IMR-90 (cell line): ENCODE measurements at regions not wholly inside any gene's neighbourhood (a gene's known extent, or its start where the extent isn't known, plus 50 kb on each side); places are given as distances from the start of the nearest gene placed in this dataset.

Source experiments
- ATAC-seq: fragments of 200-7000 bp; cut with Tn5 transposase; 2 replicates; pipeline ENCODE4 v1.9.1; 2020; ENCODE audit warnings: low read depth, mild to moderate bottlenecking, moderate library complexity
- BruUV-seq: library from RNA; stranded (reverse); fragments of 400-500 nt; replicated peaks from 2 replicates; lab custom pipeline; 2021; lab: Mats Ljungman, UMichigan
- CTCF ChIA-PET: fragments of 300-600 bp; formaldehyde crosslinking; extraction: SDS; loops from one replicate; lab custom pipeline; 2021; ENCODE audit warnings: antibody characterized with exemption; lab: Yijun Ruan, JAX
- POLR2A ChIA-PET: fragments of 300-600 bp; sonication (Branson Sonifier 250); formaldehyde crosslinking; loops from one replicate; lab custom pipeline; 2022; ENCODE audit warnings: antibody characterized with exemption; ENCODE audit not compliant: unreplicated experiment; lab: Charles Lee
- DNase-seq: peaks from one replicate; pipeline ENCODE4 v3.0.0; 2013
- H2AFZ ChIP-seq: replicated peaks from 2 replicates; pipeline ENCODE3; 2013; ENCODE audit warnings: low read length, mild to moderate bottlenecking; ENCODE audit not compliant: poor library complexity
- H2AK5ac ChIP-seq: 2 replicates; pipeline ENCODE4 v1.6.1; 2013; ENCODE audit warnings: low read depth, low read length, inconsistent platforms
- H2AK9ac ChIP-seq: replicated peaks from 2 replicates; pipeline ENCODE3; 2013; ENCODE audit warnings: mild to moderate bottlenecking, low read depth, low read length, moderate library complexity; ENCODE audit not compliant: poor library complexity
- H2BK120ac ChIP-seq: 2 replicates; pipeline ENCODE4 v1.6.1; 2013; ENCODE audit warnings: low read depth, low read length, inconsistent platforms
- H2BK15ac ChIP-seq: 3 replicates; pipeline ENCODE4 v1.6.1; 2013; ENCODE audit warnings: low read depth, low read length, inconsistent platforms
- H2BK20ac ChIP-seq: 2 replicates; pipeline ENCODE4 v1.6.1; 2013; ENCODE audit warnings: low read depth, mild to moderate bottlenecking, inconsistent platforms, low read length, moderate library complexity
- H2BK5ac ChIP-seq: 2 replicates; pipeline ENCODE4 v1.6.1; 2013; ENCODE audit warnings: mild to moderate bottlenecking, low read depth, low read length, inconsistent platforms; ENCODE audit not compliant: poor library complexity, severe bottlenecking
- H3K14ac ChIP-seq: replicated peaks from 2 replicates; pipeline ENCODE4 v1.6.1; 2013; ENCODE audit warnings: low read depth, low read length, inconsistent platforms
- H3K18ac ChIP-seq: 2 replicates; pipeline ENCODE4 v1.6.1; 2013; ENCODE audit warnings: low read depth, low read length, control low read depth
- H3K23ac ChIP-seq: 2 replicates; pipeline ENCODE4 v1.6.1; 2013; ENCODE audit warnings: low read depth, low read length, inconsistent platforms
- H3K27ac ChIP-seq: 2 replicates; pipeline ENCODE4 v1.5.1; 2013; ENCODE audit warnings: mild to moderate bottlenecking, control low read depth, low read length; ENCODE audit not compliant: insufficient read depth
- H3K27me3 ChIP-seq: 2 replicates; pipeline ENCODE4 v1.6.1; 2013; ENCODE audit warnings: low read length; ENCODE audit not compliant: control insufficient read depth, insufficient read depth
- H3K36me3 ChIP-seq: 2 replicates; pipeline ENCODE4 v1.6.1; 2013; ENCODE audit warnings: low read length, mixed read lengths; ENCODE audit not compliant: control insufficient read depth, insufficient read depth
- H3K4ac ChIP-seq: 2 replicates; pipeline ENCODE4 v1.6.1; 2013; ENCODE audit warnings: low read depth, low read length, inconsistent platforms
- H3K4me1 ChIP-seq: 2 replicates; pipeline ENCODE4 v1.6.1; 2013; ENCODE audit warnings: low read length, mixed read lengths; ENCODE audit not compliant: control insufficient read depth, insufficient read depth
- H3K4me2 ChIP-seq: 2 replicates; pipeline ENCODE4 v1.6.1; 2013; ENCODE audit warnings: low read depth, mild to moderate bottlenecking, control low read depth, low read length, moderate library complexity
- H3K4me3 ChIP-seq: 2 replicates; pipeline ENCODE4 v1.5.1; 2013; ENCODE audit warnings: low read depth, mild to moderate bottlenecking, control low read depth, low read length, moderate library complexity; ENCODE audit not compliant: insufficient read depth
- H3K56ac ChIP-seq: 2 replicates; pipeline ENCODE4 v1.6.1; 2013; ENCODE audit warnings: low read length, inconsistent platforms; ENCODE audit not compliant: insufficient read depth; ENCODE audit errors: extremely low read depth
- H3K79me1 ChIP-seq, 2 experiments: 2 replicates each; pipeline ENCODE4 v1.6.1; 2013; ENCODE audit warnings: low read length in 2 of 2, inconsistent platforms in 1 of 2, low read depth in 1 of 2
- H3K9ac ChIP-seq: 2 replicates; pipeline ENCODE4 v1.6.1; 2013; ENCODE audit warnings: low read depth, low read length, control low read depth
- H3K9me1 ChIP-seq: 2 replicates; pipeline ENCODE4 v1.6.1; 2013; ENCODE audit warnings: low read length, inconsistent platforms; ENCODE audit not compliant: insufficient read depth
- H3K9me3 ChIP-seq: 2 replicates; pipeline ENCODE4 v1.6.1; 2013; ENCODE audit warnings: low read length; ENCODE audit not compliant: control insufficient read depth, insufficient read depth
- H4K20me1 ChIP-seq: 2 replicates; pipeline ENCODE4 v1.6.1; 2013; ENCODE audit warnings: low read length, inconsistent platforms; ENCODE audit not compliant: insufficient read depth
- H4K5ac ChIP-seq: 2 replicates; pipeline ENCODE4 v1.6.1; 2013; ENCODE audit warnings: mild to moderate bottlenecking, low read depth, low read length, control low read depth
- H4K8ac ChIP-seq, 2 experiments: 2 replicates each; pipeline ENCODE4 v1.6.1; 2013; ENCODE audit warnings: low read depth in 2 of 2, low read length in 2 of 2, control low read depth in 1 of 2, inconsistent platforms in 1 of 2
- H4K91ac ChIP-seq: 2 replicates; pipeline ENCODE4 v1.6.1; 2013; ENCODE audit warnings: low read depth, low read length, inconsistent platforms; ENCODE audit not compliant: insufficient read depth
- BHLHE40 ChIP-seq: fragments of 150-350 bp; IDR thresholded peaks from 2 replicates; pipeline ENCODE4 v1.6.1; 2016; ENCODE audit warnings: mild to moderate bottlenecking, low read depth, low read length
- CEBPB ChIP-seq: IDR thresholded peaks from 2 replicates; pipeline ENCODE4 v1.6.1; 2012; ENCODE audit warnings: low read depth, low read length, improper control_type of control experiment
- CHD1 ChIP-seq: IDR thresholded peaks from 2 replicates; pipeline ENCODE4 v1.6.1; 2012; ENCODE audit warnings: low read depth, low read length, improper control_type of control experiment
- FOS ChIP-seq: fragments of 150-350 bp; IDR thresholded peaks from 2 replicates; pipeline ENCODE4 v1.6.1; 2016; ENCODE audit warnings: low read depth, low read length
- MAFK ChIP-seq: IDR thresholded peaks from 2 replicates; pipeline ENCODE4 v1.6.1; 2012; ENCODE audit warnings: low read depth, low read length, improper control_type of control experiment
- MAZ ChIP-seq: IDR thresholded peaks from 2 replicates; pipeline ENCODE4 v1.6.1; 2012; ENCODE audit warnings: low read depth, mild to moderate bottlenecking, low read length, improper control_type of control experiment, moderate library complexity, borderline replicate concordance
- MXI1 ChIP-seq: IDR thresholded peaks from 2 replicates; pipeline ENCODE4 v1.6.1; 2012; ENCODE audit warnings: low read depth, mild to moderate bottlenecking, low read length, moderate library complexity, borderline replicate concordance
- NFE2L2 ChIP-seq: fragments of 150-350 bp; IDR thresholded peaks from 2 replicates; pipeline ENCODE4 v1.6.1; 2016; ENCODE audit warnings: low read depth, mild to moderate bottlenecking, low read length
- POLR2A ChIP-seq: IDR thresholded peaks from 2 replicates; pipeline ENCODE4 v1.6.1; 2012; ENCODE audit warnings: mild to moderate bottlenecking, low read depth, low read length
- RAD21 ChIP-seq: IDR thresholded peaks from 2 replicates; pipeline ENCODE4 v1.6.1; 2012; ENCODE audit warnings: low read length, improper control_type of control experiment
- RCOR1 ChIP-seq: IDR thresholded peaks from 2 replicates; pipeline ENCODE4 v1.6.1; 2012; ENCODE audit warnings: mild to moderate bottlenecking, low read length, improper control_type of control experiment; ENCODE audit not compliant: insufficient replicate concordance
- RFX5 ChIP-seq: IDR thresholded peaks from 2 replicates; pipeline ENCODE4 v1.8.0; 2012; ENCODE audit warnings: low read depth, mild to moderate bottlenecking, low read length, moderate library complexity
- SMC3 ChIP-seq: fragments of 150-350 bp; IDR thresholded peaks from 2 replicates; pipeline ENCODE4 v1.6.1; 2016; ENCODE audit warnings: low read depth, mild to moderate bottlenecking, antibody characterized with exemption, low read length, moderate library complexity
- WGBS, 2 experiments: methylation state at CpG; one replicate each; pipeline versions ENCODE4 v1.1.5 to v1.1.7; 2013; ENCODE audit warnings: missing lambda C conversion rate in 2 of 2; ENCODE audit not compliant: insufficient read length in 1 of 2; ENCODE audit errors: extremely low coverage in 2 of 2; 5-methylcytosine and 5-hydroxymethylcytosine counted together
- dilution Hi-C: fragments of 300-500 bp; cut with HindIII; formaldehyde crosslinking; loops from one replicate; pipeline ENCODE4 v1.14.3; 2018; ENCODE audit warnings: low sequenced_read_pairs; ENCODE audit not compliant: unreplicated experiment
- in situ Hi-C: fragments of 300-500 bp; cut with MboI; formaldehyde crosslinking; loops from 3 replicates; pipeline ENCODE4 v1.14.3; 2019; ENCODE audit warnings: low sequenced_read_pairs, inconsistent platforms, mixed read lengths
- intact Hi-C: fragments of 100-400 bp; cut with micrococcal nuclease; formaldehyde crosslinking; loops from 2 replicates; pipeline ENCODE4 v1.10.0; 2022
- TF ChIP-seq, protein P1 (sequence below): fragments of 150-350 bp; IDR thresholded peaks from 2 replicates; pipeline ENCODE4 v1.6.1; 2016; ENCODE audit warnings: low read depth, mild to moderate bottlenecking, low read length, moderate library complexity, borderline replicate concordance
- TF ChIP-seq, protein P2 (sequence below): conservative IDR thresholded peaks from 2 replicates; pipeline ENCODE4 v1.5.1; 2012; ENCODE audit warnings: mild to moderate bottlenecking, low read depth, low read length, improper control_type of control experiment
- TF ChIP-seq, protein P3 (sequence below): fragments of 150-350 bp; IDR thresholded peaks from 2 replicates; pipeline ENCODE4 v1.6.1; 2017; ENCODE audit warnings: mild to moderate bottlenecking, antibody characterized with exemption, low read length, low read depth

DNA sequence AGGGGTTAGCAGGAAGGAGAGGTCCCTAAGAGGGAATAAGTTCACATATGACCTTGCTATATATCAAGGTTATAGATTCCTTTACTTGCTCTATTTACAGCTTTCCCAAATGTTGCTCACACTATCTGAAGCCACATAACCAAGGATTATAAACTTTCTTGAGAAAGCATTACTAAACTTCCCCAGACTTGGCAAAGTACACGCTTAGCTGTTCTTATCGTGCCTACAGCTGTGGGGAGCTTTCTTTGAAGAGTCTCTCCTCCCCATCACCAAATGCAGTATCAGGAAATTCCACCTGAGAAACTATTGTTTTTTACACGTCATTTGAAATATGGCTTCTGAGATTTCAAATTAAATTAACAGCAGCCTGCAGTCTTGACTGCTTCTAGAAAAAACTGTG is 284.5 kb downstream of the CHL1 start:
- Histone ChIP-seq H3K27ac (no peak overlapping the region), H4K8ac (no peak overlapping the region), H2BK120ac (no peak overlapping the region), H3K56ac (no peak overlapping the region), H3K4ac (no peak overlapping the region), H4K91ac (no peak overlapping the region), H2BK5ac (no peak overlapping the region), H3K36me3 (no peaks in the 10 kb centered on the region), H3K4me2 (no peak overlapping the region), H3K9me1 (no peaks in the 10 kb centered on the region), H3K27me3 (no peaks in the 10 kb centered on the region), H3K79me1 (no peaks in the 10 kb centered on the region), H3K4me3 (no peak overlapping the region), H4K20me1 (no peaks in the 10 kb centered on the region), H3K9me3 (peaks cover 5% of the 10 kb centered on the region; the same call in 1 of the 2 replicates), H2AK5ac (no peak overlapping the region), H3K9ac (no peak overlapping the region), H2BK20ac (no peak overlapping the region), H3K23ac (no peak overlapping the region), H3K18ac (no peak overlapping the region), H4K5ac (no peak overlapping the region), H3K14ac (no peak overlapping the region), H2AFZ (no peak overlapping the region), H3K4me1 (no peaks in the 10 kb centered on the region), H2AK9ac (no peak overlapping the region), H2BK15ac (no peak overlapping the region)
- intact Hi-C loops = no loop called here
- no TSS peak for BruUV-seq
- ChIA-PET POLR2A (no interaction called here), CTCF (no interaction called here)
- in situ Hi-C loops = no loop called here
- no peak for ATAC-seq
- no peak for DNase-seq
- TF ChIP-seq MAFK (no peak), RFX5 (no peak), NFE2L2 (no peak), MXI1 (no peak), CHD1 (no peak), CEBPB (no peak), RAD21 (no peak), POLR2A (no peak), RCOR1 (no peak), BHLHE40 (no peak), FOS (no peak), SMC3 (no peak), MAZ (no peak)
- TF ChIP-seq, protein P1, sequence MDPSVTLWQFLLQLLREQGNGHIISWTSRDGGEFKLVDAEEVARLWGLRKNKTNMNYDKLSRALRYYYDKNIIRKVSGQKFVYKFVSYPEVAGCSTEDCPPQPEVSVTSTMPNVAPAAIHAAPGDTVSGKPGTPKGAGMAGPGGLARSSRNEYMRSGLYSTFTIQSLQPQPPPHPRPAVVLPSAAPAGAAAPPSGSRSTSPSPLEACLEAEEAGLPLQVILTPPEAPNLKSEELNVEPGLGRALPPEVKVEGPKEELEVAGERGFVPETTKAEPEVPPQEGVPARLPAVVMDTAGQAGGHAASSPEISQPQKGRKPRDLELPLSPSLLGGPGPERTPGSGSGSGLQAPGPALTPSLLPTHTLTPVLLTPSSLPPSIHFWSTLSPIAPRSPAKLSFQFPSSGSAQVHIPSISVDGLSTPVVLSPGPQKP = no peak
- TF ChIP-seq, protein P2, sequence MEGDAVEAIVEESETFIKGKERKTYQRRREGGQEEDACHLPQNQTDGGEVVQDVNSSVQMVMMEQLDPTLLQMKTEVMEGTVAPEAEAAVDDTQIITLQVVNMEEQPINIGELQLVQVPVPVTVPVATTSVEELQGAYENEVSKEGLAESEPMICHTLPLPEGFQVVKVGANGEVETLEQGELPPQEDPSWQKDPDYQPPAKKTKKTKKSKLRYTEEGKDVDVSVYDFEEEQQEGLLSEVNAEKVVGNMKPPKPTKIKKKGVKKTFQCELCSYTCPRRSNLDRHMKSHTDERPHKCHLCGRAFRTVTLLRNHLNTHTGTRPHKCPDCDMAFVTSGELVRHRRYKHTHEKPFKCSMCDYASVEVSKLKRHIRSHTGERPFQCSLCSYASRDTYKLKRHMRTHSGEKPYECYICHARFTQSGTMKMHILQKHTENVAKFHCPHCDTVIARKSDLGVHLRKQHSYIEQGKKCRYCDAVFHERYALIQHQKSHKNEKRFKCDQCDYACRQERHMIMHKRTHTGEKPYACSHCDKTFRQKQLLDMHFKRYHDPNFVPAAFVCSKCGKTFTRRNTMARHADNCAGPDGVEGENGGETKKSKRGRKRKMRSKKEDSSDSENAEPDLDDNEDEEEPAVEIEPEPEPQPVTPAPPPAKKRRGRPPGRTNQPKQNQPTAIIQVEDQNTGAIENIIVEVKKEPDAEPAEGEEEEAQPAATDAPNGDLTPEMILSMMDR = no peak
- TF ChIP-seq, protein P3, sequence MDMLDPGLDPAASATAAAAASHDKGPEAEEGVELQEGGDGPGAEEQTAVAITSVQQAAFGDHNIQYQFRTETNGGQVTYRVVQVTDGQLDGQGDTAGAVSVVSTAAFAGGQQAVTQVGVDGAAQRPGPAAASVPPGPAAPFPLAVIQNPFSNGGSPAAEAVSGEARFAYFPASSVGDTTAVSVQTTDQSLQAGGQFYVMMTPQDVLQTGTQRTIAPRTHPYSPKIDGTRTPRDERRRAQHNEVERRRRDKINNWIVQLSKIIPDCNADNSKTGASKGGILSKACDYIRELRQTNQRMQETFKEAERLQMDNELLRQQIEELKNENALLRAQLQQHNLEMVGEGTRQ = no peak
- WGBS, 2 experiments = no CpG with 5 or more reads among the region's 3 CpGs
- dilution Hi-C loops = no loop called here
